CD4-positive, alpha-beta T cell treated with Interleukin-12 subunit alpha and Interleukin-12 subunit beta, for 1 hour (primary cell): ENCODE measurements at regions not wholly inside any gene's neighbourhood (a gene's known extent, or its start where the extent isn't known, plus 50 kb on each side); places are given as distances from the start of the nearest gene placed in this dataset.

Experiments used
- DNase-seq: peaks from one replicate; pipeline ENCODE4 v3.0.0-alpha.2; 2020

GRCh38 chrX:2607113-2607512 is 84.0 kb upstream of the CD99 start:
- DNase-seq, result no peak

DNA sequence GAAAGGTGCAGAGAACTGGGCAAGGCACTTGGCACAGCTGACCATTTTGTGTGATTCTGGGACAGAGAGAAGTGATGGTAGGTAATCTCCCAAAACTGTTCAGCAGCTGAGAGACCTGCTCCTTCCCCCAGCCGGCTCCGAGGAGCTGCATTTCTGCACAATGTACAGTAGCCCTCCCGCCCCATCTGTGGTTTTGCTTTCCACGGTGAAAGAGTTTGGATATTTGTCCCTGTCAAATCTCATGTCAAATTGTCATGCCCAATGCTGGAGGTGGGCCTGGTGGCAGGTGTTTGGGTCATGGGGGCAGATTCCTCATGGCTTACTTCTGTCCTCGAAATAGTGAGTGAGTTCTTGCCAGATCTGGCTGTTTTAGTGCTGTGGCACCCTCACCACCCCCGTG is 90.5 kb upstream of the CD99 start:
- DNase-seq, result no peak

GRCh38 chrX:2596555-2597255 is 94.4 kb upstream of the CD99 start:
- DNase-seq, result no peak

GRCh38 chrX:2596045-2596444 is 95.0 kb upstream of the CD99 start:
- DNase-seq, result no peak

DNA sequence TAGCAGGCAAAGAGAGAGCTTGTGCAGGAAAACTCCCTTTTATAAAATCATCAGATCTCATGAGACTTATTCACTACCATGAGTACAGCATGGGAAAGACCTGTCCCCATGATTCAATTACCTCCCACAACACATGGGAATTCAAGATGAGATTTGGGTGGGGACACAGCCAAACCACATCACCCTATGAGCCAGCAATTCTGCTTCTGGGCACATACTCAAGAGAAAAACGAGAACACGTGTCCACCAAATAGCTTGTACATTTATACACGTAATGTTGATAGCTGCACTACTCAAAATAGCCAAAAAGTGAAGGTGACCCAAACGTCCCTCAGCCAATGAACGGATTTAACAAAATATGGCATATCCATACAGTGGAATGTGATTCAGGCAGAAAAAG is 94.5 kb upstream of the DHRSX start:
- no peak for DNase-seq

- no peak for DNase-seq
Observed at GRCh38 chrX:2594491-2594890, 93.7 kb upstream of the DHRSX start.

GRCh38 chrX:2592279-2592678 is 91.5 kb upstream of the DHRSX start:
- DNase-seq, result no peak

GRCh38 chrX:2589186-2590020 is 88.6 kb upstream of the DHRSX start:
- DNase-seq, result no peak

DNA sequence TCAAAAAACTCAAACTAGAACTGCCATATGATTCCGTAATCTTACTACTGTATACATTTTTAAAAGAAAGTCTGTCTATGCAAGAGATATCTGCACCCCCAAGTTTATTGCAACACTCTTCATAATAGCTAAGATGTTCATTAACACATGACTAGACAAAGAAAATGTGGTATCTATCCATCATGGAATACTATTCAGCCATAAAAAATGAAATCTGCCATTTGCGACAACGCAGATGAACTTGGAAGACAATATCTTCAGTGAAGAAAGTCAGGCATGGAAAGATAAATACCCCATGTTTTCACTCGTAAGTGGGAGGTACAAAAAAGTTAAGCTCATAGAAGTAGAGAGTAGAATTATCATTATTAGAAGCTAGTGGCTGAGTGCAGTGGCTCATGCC is 87.3 kb upstream of the DHRSX start:
- DNase-seq, result no peak

DNA sequence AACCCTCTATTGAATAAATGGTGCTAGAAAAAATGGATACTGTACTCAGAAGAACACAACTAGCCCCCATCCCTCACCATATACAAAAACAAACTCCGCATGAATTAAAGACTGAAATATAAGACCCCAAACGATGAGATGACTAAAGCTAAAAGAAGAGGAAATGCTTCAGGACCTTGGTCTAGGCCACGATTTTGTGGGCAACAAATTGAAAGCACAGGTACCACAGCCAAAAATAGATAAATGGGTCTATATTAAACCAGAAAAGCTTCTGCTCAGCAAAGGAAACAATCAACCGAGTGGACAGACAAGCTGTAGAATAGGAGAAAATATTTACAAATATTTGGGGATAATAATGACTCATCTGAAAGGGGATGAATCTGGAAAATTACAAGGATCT is 86.4 kb upstream of the DHRSX start:
- DNase-seq, result no peak

GRCh38 chrX:2585158-2585470 is 84.3 kb upstream of the DHRSX start:
- no peak for DNase-seq

DNA sequence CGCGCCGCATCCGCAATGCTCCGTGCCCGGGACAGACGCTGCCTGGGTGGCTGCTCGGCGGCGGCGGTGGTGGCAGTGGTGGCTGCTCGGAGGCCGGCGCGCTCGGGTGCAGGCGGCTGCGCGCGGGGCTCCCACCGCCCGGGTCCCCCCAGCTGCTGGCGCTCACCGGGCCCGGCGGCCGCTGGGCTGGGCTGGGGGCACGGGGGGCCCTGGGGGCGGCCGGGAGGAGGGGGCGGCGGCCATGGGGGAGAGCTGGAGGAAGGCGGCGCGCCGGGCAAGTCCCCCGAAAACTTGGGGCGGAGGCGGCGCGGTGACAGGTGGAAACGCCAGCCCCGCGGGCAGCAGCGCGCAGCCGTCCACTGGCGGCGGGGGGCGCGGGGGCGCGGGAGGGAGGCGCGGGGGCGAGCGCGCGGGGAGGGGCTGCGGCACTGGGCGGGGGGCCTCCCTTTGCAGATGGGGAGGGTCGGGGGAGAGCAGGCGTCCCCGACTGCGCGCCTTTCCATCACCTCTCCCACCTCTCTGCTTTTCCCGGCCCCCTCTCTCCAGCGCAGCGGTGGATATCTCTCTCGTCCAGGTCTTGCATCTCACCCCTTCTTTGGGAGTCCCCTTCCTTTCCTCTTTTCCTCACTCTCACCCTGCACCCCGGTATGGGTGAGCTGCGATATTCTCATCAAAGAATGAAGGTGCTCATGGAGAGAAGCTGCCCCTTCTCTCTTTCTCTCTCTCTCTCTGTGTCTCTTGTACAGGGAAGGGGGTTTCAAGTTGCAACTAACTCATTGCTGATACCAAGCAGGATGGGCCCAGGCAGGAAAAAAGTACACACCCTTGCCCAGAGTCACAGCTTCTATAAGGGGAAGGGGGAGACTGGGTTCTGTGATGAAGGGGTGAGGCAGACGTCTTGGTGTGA is 83.7 kb upstream of the DHRSX start:
- DNase-seq, result no peak

- no peak for DNase-seq
Observed at GRCh38 chrX:2583194-2584162, 82.7 kb upstream of the DHRSX start.

- no peak for DNase-seq
Observed at GRCh38 chrX:2582667-2583066, 81.9 kb upstream of the DHRSX start.

- DNase-seq, result no peak
Observed at GRCh38 chrX:2581296-2581695, 80.5 kb upstream of the DHRSX start.

- DNase-seq, result no peak
Observed at GRCh38 chrX:2578864-2579263, 78.1 kb upstream of the DHRSX start.

DNA sequence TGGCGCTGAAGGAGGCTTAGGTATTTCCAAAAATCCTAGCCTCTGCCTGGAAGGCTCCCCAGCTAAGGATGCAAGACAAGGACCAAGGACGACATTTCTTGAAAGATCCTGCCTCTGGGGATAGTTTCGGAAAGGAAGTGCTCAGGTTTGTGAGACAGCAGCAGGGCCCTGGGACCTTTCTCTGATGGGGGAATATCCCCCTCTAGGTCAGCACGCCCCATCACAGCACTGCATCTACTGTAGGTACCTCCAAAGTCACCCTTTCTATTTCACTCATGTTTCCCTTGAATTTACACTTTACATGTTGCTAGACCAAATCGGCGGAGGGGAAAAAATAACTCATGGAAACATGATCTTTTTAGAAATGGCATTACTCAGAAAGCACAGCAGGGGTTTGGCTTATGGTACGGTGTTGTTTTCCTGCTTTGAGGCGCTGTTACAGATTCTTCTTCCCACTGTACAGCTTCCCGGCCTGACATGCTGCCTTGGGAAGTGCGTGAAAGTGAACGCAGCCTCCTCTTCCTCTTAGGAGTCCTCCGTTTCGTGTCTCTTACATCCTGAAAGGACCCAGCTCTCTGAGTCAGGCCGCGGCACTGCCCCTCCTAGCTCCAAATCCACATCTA is 77.2 kb upstream of the DHRSX start:
- DNase-seq, result no peak

- DNase-seq, result no peak
Observed at GRCh38 chrX:2576793-2577192, 76.0 kb upstream of the DHRSX start.

DNA sequence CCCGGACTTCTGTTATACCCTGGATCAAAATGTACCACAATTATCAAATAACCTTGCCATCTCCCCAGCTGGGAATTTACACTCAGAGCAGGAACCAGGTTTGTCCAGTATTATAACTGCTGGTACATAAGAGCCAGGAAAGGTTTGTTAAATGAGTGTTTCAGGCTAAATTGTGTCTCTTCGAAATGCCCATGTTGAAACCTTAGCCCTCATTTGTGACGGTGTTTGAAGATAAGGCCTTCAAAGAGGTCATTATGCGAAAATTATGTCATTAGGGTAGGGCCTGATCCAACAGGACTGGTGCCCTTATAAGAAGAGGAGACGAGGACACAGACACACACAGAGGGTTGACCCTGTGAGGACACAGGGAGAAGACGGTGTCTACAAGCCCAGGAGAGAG is 73.5 kb upstream of the DHRSX start:
- DNase-seq, result no peak

DNA sequence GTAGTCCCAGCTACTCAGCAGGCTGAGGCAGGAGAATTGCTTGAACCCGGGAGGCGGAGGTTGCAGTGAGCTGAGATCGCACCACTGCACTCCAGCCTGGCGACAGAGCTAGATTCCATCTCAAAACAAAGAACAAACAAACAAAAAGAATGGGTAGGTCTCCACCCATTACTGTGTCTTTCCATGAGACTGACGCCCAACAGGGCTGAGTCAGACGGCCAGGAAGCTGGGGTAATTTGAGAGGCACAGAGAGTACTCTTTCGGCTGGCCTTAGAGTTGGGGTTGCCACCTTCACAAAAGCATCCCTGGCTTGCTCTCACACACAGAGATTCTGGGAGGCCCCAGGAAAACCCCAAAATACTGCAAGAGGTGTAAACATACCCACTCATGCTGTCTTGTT is 72.0 kb upstream of the DHRSX start:
- no peak for DNase-seq

DNA sequence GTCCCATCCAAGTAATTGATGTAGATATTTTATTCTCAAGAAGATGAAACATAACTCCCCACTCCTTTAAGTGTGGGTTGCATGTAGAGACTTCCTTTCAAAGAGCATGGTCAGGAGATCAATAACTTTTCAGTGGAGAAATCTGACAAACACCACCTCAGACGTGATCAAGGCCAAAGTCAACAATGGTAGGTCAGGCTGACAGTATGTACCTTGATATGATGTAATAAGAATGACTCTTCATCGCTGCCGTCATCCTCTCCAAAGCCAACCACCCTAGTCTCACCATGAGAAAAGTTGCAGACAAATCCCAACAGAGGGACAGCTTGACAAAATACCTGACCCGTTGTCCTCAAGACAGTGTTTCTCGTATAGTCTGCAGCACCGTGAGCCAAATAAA is 67.3 kb upstream of the DHRSX start:
- no peak for DNase-seq

GRCh38 chrX:2566055-2566454 is 65.3 kb upstream of the DHRSX start:
- DNase-seq, result no peak
